ENCODE measurements at regions not wholly inside any gene's neighbourhood (a gene's known extent, or its start where the extent isn't known, plus 50 kb on each side); places are given as distances from the start of the nearest gene placed in this dataset.
A peak's percentile ranks its signal among the peaks of the same experiment; 100 is the strongest.
"Not testable (repeated sequence)": the region's sequence is repeated elsewhere in the genome, so short reads cannot be mapped to it uniquely, and the experiment has no call there.

DNA sequence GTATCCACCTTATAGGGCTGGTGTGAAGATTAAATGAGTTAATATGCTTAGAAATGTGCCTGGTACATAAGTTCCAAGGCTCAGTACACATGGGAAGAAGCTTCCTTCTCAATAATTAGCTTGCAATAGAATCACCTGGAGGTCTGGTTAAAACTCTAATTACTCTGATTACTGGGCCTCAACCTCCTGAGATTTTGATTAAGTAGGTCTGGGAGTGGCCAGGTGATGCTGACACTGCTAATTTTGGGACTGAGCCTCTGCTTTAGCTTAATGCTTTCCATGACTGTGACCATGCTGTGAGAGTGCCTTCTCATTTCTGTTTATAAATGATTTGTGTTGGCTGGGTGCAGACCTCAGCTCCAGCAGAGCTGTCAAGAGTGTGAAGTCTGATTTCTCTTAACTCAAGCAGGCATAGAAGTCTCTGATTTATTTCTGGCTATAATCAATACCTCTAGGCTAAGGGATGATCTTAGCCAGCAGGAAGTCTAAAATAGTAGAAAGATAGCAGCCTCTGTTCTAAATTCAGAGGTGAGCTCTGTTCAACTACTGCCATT is 85.3 kb upstream of the ZNF608 start:
- H3K27ac ChIP-seq (ENCODE audit: low read depth, low read length): no peak overlapping the region

DNA sequence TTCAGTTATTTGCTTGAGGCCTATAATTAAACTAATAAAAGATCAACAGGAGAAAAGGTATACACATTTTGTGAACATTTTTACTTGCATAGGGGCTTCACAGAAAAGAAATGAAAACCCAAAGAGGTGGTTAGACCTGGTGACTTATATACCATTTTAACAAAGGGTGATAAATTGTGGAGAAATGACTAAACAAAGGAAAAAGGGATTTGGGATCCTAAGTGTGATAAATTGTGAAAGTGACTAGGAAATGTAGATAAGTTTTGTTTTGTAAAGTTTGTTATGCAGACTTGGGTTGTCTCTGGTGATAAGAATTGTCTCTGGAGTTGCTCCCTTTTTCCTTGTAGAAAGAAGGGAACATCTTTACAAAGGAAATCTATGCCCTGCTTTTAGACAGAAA is 86.1 kb upstream of the ZNF608 start:
- H3K27ac ChIP-seq (ENCODE audit: low read depth, low read length): no peak overlapping the region

DNA sequence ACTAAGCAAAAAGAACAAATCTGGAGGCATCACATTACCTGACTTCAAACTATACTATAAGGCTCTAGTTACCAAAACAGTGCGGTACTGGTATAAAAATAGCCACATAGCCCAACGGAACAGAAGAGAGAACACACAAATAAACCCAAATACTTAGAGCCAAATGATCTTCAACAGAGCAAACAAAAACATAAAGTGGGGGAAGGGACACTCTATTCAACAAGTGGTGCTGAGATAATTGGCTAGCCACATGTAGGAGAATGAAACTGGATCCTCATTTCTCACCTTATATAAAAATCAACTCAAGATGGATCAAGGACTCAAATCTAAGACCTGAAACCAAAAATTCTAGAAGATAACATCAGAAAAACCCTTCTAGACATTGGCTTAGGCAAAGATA is 89.9 kb upstream of the ZNF608 start:
- not testable (repeated sequence) for H3K27ac ChIP-seq (ENCODE audit: low read depth, low read length)
- 92 to 97% (median 93%) methylated on average over 2 of the region's 2 CpGs for WGBS, 3 donors

DNA sequence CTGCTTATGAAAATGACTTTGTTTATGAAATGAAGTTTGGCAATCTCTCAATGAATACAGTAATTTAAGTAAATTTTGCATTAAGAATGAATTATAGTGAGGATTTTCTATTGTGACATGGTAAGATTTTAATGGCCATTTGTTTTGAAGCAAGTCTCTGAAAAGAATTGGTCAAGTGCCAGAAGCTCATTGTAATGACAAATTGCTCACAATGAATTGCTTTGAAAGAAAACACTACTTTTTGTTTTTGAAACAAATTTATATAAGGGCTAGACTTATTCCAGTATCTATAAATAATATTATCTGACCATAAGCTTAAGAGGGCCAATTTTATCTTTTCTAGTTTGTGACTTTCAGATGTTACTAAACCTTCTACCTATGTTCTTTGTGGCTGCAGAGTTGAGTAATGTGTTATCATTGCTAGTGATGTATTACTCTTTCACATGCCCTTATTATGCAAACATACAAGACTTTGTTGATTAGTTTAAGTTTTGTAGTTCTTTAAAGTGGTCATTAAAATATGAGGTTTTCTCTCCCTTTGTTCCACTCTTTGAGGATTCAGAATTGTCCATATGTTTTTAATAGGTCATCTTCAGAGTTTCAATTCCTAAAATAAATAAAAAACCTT is 93.0 kb upstream of the ZNF608 start:
- no peak overlapping the region for H3K27ac ChIP-seq (ENCODE audit: low read depth, low read length)

DNA sequence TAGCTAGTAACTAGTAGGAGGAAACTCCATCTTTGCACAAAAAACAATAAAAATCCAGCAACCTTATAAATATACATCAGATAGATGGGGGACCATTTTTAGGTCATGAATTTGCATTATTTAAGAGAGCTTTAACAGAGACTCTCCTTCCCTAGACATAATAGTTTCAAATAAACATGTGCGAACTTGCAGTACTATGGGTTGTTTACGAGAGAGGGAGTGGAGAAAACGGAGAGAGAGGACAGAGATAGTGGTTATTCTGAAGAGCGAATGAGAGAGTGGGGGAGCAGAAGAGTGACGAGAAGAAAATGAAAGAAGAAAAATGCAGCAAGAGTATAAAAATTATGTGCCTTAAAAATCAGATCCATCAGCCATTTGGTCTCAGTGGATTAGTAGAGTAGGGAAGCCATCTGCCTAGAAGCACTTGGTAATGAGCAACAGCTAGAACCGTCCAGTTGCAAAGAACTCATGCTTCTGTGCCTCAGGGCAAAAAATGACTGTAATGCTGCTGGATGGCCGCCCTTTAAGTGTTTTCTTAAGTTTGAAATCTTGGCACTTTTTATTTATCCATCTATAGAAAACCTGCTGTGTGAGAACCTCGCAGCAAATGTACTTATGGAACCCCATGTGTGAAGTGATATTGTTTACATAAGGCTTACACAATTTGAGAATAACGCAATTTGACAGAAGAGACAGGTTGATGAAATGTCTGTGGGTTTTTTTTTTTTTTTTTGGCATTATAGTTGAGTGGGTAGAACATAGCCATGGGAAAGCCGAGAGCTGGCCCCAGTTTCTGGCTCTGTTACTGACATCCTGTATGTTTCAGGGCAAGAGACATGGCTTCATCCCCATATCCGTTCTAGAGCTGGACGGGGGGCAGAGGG is 95.6 kb upstream of the ZNF608 start:
- H3K27ac ChIP-seq (ENCODE audit: low read depth, low read length): no peak overlapping the region
- WGBS, 3 donors: 73 to 89% (median 75%) methylated on average over 12 of the region's 12 CpGs

DNA sequence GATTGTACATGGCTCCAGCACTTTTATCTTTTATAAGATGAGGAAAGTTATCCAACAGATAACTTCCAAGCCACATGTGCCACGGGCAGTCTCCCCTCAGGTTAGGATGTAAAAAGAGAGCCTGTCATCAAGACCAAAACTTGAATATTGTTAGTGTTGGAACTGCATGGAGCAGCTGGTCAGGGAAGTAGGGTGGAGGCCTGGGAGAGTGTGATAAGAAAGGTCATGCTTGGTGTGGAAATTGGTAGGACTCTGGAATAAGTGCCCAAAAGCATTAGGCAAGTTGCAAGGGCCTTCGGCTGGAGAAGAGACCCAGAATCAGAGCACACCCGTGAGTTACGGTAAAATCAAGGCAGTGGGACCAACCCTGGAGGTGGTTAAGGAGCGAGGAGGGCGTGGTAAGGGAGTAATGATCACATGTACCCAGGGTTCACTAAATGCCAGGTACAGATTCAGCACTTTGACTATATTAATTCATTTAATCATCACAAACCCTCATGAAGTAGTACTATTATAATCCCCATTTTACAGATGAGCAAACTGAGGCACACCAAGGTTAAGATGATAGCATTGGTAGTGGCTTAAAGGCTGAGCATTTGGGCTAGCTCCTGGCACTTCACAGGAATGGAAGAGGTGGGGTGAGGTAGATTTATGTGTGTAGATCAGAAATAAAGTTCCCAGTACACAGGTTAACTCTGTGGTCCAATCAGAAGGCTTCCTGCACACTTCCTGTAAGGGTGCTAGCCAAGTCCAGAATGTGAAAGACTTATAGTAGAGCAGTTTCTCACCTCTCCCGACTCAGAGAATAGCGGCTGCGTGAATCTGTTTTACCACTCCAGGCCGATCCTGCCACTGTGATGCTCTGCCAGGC is 96.5 kb upstream of the ZNF608 start:
- WGBS, 3 donors: 68 to 92% (median 71%) methylated on average over 10 of the region's 10 CpGs

DNA sequence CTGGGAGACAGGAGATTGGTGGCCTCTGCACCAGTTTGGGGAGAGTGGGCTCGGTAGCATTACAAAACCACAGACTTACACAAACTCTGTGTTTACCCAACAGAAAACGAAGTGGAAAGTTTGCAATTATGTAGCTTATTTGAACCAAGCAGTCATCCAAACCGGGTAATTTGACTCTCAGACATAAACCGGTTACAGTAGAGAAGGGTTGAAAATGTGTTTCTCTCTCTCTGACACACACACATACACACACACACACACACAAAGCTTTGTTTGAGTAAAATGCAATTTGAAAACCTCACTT is 97.1 kb upstream of the ZNF608 start:
- H3K27ac ChIP-seq (ENCODE audit: low read depth, low read length): peak overlapping the region; percentile 66
- 55 to 87% (median 55%) methylated on average over 4 of the region's 4 CpGs for WGBS, 3 donors

More for the DNA sequence above, 96.5 kb upstream of the ZNF608 start:
- peak overlapping the region; percentile 66 for H3K27ac ChIP-seq (ENCODE audit: low read depth, low read length)

DNA sequence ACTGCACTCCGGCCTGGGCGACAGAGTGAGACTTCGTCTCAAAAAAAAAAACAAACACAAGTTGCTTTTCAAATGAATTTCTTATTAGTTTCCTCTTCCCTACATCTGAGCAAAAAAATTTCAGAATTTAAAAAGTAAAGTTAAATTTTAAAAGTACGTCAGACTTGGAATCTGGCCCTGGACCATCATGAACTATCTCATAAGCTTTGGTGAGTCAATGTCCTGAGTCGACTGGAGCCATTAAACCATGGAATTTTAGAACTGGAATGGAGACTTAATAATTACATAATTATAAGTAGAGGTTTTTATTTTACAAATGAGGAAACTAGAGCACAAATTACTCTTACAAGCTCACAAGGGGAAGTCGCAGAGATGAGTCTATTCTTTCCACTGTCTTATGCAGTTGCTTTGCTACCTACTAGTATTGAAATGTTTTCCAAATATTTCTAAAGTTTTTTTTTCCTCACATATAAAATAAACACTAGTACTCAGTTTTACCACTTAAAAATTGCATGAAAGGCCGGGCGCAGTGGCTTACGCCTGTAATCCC is 98.0 kb upstream of the ZNF608 start:
- 82 to 95% (median 87%) methylated on average over 9 of the region's 9 CpGs for WGBS, 3 donors
- H3K27ac ChIP-seq (ENCODE audit: low read depth, low read length): no peak overlapping the region

DNA sequence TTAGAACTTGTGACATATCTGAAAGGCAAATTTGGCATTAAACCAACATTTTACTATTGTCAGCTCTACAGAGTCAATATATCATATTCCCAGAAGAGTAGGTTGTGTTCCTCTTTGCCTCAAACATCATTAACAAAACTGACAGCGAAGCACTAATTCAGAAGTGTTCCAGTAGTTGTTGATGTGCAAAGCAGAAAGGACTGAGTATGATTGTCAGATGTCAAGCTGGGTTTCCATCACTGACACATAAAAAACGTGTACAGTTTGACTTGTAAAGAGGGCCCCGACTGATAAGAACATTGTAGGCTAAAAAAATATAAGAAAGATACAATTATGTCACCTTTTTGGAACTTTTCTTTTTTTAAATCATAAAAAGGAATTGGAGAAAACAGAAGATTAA is 101.5 kb upstream of the ZNF608 start:
- WGBS, 3 donors: 82 to 83% (median 83%) methylated on average over 3 of the region's 3 CpGs
- H3K27ac ChIP-seq (ENCODE audit: low read depth, low read length): no peak overlapping the region

DNA sequence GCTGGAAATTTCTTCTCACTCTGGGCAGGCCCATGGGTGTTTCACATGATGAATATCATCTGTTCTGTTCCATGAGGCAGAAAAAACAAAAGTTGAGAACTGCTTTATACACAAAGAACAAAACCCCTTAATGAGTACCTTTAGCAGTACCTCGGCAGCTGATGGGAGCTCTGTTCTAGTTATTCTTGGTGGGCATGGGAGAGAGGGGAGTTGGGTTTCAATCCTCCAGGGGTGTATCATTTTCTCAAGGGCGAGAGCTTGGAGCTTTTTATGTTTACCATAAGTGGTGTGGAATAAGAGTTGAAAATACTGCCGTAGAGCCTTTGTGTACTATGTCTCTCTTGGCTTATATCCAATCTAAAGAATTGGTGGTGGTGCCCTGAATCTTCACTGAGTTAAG is 103.3 kb upstream of the ZNF608 start:
- WGBS, 3 donors: 84 to 91% (median 87%) methylated on average over 3 of the region's 3 CpGs
- H3K27ac ChIP-seq (ENCODE audit: low read depth, low read length): no peak overlapping the region

DNA sequence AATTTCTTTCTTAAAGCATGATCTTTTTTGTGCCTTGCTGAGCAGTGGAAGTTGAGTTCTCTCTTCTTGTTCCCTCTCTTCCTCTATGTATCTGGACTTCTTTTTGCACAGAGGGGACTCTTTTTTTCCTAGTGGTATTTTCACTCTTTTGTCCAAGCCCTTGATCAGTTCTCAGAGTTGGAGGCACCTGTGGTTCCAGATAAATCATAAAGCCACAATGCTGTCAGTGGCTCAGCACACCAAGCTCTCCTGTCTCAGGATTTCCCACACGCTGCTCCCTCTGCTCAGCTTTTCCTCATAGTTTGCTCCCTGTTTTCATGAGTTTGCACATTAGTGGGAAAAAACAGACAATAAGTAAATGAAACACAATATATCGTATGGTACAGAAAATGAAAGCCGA is 110.3 kb upstream of the ZNF608 start:
- no peak overlapping the region for H3K27ac ChIP-seq (ENCODE audit: low read depth, low read length)
- WGBS, 3 donors: 97 to 98% (median 97%) methylated on average over 3 of the region's 3 CpGs

DNA sequence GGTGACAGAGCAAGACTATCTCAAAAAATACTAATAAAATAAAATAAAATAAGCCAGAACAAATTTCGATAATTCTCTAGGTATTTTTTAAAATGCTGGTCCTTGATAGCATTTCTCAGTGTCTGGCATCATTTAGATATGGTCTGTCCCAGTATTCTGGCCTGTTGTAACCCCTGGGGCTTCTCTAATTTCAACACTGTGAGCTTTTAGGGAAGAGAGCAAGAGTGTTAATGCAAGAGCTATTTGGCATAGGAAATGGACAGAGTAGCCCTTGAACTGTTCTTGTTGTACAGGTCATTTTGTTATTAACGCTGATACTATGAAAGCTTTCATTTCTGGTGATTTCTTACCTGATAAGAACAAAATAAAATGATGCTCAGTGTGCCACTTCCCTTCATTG is 112.2 kb upstream of the ZNF608 start:
- 62 to 82% (median 68%) methylated on average over 2 of the region's 2 CpGs for WGBS, 3 donors
- no peak overlapping the region for H3K27ac ChIP-seq (ENCODE audit: low read depth, low read length)

DNA sequence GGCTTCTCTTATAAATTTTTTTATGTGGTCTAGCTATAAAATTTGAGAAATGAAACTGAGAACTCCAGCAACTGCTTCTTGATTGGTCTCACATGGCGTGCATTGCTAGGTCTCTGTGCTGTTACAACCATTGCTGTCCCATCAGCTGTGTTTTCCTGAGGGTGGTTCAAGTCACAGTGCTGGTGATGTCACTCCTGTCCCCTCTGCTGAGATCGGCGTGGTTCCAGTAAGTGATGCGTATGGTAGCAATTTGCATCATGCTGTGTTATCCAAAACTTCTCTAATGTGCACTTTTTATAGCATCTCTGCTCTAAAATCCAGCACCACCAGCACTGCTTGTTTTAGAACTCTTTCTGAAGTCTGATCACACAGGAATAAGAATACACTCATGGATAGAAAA is 112.6 kb upstream of the ZNF608 start:
- WGBS, 3 donors: 67 to 82% (median 69%) methylated on average over 4 of the region's 4 CpGs

DNA sequence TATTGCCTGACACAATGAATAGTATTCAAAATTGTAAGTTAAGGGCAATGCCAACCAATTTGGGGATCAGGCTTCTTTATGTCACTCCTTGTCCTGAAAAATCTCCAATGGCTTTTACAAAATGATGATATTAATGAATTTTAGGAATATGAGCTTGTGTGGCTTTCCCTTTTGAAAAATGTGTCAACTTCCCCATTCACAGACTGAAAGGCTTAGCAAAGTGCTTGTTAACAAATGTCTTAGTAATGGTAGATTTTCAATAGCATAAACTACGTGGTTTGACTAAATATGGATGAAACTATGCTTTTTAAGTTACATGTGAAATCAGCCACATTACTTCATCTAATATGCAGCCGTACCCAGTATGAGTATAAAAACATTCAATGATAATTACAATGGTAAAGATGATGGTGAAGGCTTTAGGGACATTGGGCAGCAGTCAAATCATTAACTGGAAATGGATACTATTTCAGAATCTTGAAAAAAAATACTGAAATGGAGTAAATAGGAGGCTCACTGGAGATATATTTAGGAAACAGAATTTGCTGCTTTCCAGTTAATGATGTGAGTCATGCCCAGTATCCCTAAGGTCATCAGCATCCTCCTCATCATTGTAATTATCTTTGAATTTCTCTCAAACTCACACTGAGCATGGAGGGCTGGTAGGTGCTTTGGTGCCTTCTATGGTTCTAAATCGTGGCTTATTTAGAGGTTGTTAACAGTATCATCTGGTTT is 113.3 kb upstream of the ZNF608 start:
- 79 to 91% (median 82%) methylated on average over 3 of the region's 3 CpGs for WGBS, 3 donors
- no peak overlapping the region for H3K27ac ChIP-seq (ENCODE audit: low read depth, low read length)

More for the DNA sequence above, 112.6 kb upstream of the ZNF608 start:
- no peak overlapping the region for H3K27ac ChIP-seq (ENCODE audit: low read depth, low read length)

DNA sequence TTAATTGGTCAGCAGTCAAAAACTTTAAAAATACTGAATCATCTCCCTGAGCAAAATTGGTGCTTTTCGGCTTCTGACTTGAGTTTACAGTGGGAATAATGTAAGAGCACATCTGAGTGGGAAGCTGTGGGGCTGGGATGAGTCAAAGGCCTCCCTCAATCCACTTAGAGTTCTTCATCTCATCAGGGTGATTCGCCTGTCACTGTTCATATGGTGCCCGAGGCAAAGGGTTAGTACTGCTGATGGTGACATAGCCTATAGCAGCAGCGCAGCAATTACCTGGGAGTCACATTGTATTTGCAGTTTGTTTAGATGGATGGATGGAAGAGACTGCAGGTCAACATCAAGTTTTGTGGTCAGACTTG is 113.8 kb upstream of the ZNF608 start:
- H3K27ac ChIP-seq (ENCODE audit: low read depth, low read length): no peak overlapping the region
- WGBS, 3 donors: 93 to 97% (median 94%) methylated on average over 4 of the region's 4 CpGs

DNA sequence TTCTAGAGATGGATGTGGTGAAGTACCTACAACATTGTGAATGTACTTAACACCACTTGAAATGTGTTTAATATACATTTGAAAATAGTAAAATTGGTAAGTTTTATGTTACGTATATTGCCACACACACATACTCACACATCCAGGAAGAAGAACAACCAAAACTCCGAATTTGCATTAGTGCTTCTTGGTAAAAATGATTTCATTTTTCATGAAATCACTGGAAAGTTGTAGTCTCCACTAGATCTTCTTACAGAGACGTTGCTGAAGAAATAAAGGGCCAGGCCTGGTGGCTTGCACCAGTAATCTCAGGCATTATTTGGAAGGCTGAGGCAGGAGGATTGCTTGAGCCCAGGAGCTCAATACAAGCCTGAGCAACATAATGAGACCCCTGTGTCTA is 118.6 kb upstream of the ZNF608 start:
- H3K27ac ChIP-seq (ENCODE audit: low read depth, low read length): no peak overlapping the region
- WGBS, 3 donors: 92 to 96% (median 93%) methylated on average over 3 of the region's 3 CpGs

DNA sequence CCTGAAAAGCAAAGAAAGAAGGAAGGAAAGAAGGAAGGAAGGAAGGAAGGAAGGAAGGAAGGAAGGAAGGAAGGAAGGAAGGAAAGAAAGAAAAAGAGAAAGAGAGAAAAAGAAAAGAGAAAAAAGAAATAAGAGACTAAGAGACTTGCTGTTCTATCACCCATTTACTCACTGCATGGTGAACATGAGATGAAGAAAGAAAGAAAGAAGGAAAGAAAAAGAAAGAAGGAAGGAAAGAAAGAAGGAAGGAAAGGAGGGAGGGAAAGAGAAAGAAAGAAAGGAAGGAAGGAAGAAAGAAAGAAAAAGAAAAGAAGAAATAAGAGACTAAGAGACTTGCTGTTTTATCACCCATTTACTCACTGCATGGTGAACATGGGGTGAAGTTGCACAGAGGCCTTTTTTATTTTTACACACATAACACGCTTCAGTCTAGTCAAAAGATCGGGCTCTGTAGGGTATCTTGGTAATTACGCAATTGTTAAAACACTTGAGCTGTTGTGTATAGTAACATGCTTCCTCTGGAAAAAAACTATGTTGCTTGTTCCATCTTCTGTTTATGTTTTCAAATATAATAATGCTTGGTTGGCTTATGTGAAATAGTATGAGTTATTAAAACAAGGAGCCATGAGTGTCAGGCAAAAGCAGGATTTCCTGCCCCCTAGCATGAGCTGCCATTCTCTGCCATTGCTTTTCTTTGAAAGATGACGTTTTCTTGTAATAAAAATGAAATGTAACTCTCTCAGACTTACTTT is 119.3 kb upstream of the ZNF608 start:
- no peak overlapping the region for H3K27ac ChIP-seq (ENCODE audit: low read depth, low read length)
- 60 to 69% (median 63%) methylated on average over 4 of the region's 4 CpGs for WGBS, 3 donors
